ENCODE measurements at regions not wholly inside any gene's neighbourhood (a gene's known extent, or its start where the extent isn't known, plus 50 kb on each side); places are given as distances from the start of the nearest gene placed in this dataset.

DNA sequence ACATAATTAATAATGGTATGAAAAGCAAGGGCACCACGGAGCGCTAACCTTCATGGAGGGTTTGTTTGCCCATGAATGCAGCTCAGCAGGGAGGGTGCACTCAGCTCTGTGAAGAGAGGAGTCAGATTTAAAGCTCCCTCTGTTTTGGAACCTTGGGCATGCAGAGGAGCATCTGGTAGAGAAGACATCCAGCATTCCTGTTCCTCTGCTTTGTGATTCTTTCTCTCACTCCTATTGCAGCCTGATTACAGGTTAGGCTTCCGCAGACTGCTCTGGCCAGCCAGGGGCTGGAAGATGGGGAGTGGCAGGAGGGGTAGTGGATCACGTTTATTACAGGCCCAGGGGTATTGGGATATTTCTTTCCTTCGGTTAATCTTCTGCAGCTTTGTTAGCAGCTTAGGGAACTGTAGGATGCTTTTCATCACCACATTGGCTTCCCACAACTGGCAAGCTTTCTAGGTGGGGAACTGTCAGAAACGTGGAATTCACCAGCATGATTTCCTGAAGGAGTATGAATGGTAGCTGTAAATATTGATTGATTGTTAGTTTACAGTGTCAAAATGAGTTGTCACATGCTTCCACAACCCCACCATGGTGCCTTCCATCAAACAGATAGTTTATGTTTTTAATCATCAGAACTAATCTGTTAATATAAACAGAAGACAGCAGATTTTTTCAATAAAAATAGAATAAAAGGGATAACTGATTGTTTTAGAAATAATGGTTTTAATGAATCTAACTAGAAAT is 201.1 kb downstream of the VAPA start:
- no peak overlapping the region for H3K4me3 ChIP-seq (ENCODE audit: low read depth, low read length)
- H3K27ac ChIP-seq (ENCODE audit: extremely low read depth, low read depth, low read length): no peak overlapping the region
- no peaks in the 10 kb centered on the region for H3K4me1 ChIP-seq (ENCODE audit: control insufficient read depth, insufficient read depth, low read length)
- H3K9me3 ChIP-seq (ENCODE audit: control insufficient read depth, insufficient read depth, low read depth, low read length): no peaks in the 10 kb centered on the region
- TF ChIP-seq ZNF747 (tag by site-specific recombination; IDR thresholded peaks at IDR 0.05) (no peak), MYNN (tag by site-specific recombination; IDR thresholded peaks at IDR 0.05; ENCODE audit: borderline replicate concordance) (no peak), KLF7 (tag by site-specific recombination; IDR thresholded peaks at IDR 0.05; ENCODE audit: borderline replicate concordance) (no peak), ZNF112 (tag by site-specific recombination; IDR thresholded peaks at IDR 0.05) (no peak), TRIM28 (IDR thresholded peaks at IDR 0.05; ENCODE audit: borderline replicate concordance, low read length) (no peak), SALL2 (tag by site-specific recombination; IDR thresholded peaks at IDR 0.05; ENCODE audit: borderline replicate concordance) (no peak), HOXA7 (CRISPR knock-in tag; IDR thresholded peaks at IDR 0.05; ENCODE audit: borderline replicate concordance) (no peak)
- TF ChIP-seq, protein P1, sequence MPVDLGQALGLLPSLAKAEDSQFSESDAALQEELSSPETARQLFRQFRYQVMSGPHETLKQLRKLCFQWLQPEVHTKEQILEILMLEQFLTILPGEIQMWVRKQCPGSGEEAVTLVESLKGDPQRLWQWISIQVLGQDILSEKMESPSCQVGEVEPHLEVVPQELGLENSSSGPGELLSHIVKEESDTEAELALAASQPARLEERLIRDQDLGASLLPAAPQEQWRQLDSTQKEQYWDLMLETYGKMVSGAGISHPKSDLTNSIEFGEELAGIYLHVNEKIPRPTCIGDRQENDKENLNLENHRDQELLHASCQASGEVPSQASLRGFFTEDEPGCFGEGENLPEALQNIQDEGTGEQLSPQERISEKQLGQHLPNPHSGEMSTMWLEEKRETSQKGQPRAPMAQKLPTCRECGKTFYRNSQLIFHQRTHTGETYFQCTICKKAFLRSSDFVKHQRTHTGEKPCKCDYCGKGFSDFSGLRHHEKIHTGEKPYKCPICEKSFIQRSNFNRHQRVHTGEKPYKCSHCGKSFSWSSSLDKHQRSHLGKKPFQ (tag by site-specific recombination; IDR thresholded peaks at IDR 0.05): no peak
- TF ChIP-seq, protein P2, sequence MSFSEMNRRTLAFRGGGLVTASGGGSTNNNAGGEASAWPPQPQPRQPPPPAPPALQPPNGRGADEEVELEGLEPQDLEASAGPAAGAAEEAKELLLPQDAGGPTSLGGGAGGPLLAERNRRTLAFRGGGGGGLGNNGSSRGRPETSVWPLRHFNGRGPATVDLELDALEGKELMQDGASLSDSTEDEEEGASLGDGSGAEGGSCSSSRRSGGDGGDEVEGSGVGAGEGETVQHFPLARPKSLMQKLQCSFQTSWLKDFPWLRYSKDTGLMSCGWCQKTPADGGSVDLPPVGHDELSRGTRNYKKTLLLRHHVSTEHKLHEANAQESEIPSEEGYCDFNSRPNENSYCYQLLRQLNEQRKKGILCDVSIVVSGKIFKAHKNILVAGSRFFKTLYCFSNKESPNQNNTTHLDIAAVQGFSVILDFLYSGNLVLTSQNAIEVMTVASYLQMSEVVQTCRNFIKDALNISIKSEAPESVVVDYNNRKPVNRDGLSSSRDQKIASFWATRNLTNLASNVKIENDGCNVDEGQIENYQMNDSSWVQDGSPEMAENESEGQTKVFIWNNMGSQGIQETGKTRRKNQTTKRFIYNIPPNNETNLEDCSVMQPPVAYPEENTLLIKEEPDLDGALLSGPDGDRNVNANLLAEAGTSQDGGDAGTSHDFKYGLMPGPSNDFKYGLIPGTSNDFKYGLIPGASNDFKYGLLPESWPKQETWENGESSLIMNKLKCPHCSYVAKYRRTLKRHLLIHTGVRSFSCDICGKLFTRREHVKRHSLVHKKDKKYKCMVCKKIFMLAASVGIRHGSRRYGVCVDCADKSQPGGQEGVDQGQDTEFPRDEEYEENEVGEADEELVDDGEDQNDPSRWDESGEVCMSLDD (tag by site-specific recombination; IDR thresholded peaks at IDR 0.05): no peak
- POLR2A ChIA-PET: no interaction called here
- CTCF ChIA-PET: interaction anchor here (0.9 kb wide), 1 partner anchor 143 kb away, joined by 3 read pairs; no protein-coding TSS in a partner anchor
- no peaks in the 10 kb centered on the region for H3K36me3 ChIP-seq (ENCODE audit: control insufficient read depth in 2 of 2, insufficient read depth in 1 of 2, low read length in 2 of 2)

DNA sequence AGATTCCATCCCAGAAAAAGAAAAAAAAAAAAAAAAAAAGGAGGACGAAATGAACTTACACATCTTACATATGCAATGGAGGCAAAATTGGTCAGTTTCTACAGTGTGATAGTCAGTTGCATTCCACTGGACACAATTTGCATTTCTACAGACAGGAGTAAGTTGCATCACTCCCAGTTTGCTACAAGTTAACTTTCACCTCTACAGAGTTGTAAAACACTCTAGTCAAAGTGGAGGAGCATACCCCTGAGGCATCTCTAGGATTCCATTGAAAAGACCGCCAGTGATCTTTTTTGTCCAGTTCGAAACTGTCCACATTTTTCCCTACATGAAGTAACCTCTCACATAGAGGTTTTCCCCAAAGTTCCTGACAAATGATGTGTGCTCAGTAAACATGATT is 202.8 kb downstream of the VAPA start:
- POLR2A ChIA-PET: no interaction called here
- peaks cover 4% of the 10 kb centered on the region; the same call in 1 of the 2 replicates for H3K4me1 ChIP-seq (ENCODE audit: control insufficient read depth, insufficient read depth, low read length)
- no peaks in the 10 kb centered on the region for H3K36me3 ChIP-seq (ENCODE audit: control insufficient read depth in 2 of 2, insufficient read depth in 1 of 2, low read length in 2 of 2)
- no peak for TF ChIP-seq ZNF658 (tag by site-specific recombination; IDR thresholded peaks at IDR 0.05)
- TF ChIP-seq ZNF571 (tag by site-specific recombination; IDR thresholded peaks at IDR 0.05): no peak
- TF ChIP-seq ZNF184 (tag by site-specific recombination; IDR thresholded peaks at IDR 0.05): no peak
- no peak for TF ChIP-seq IKZF3 (tag by site-specific recombination; IDR thresholded peaks at IDR 0.05)
- TF ChIP-seq ZNF350 (tag by site-specific recombination; IDR thresholded peaks at IDR 0.05): no peak
- TF ChIP-seq ZNF585B (tag by site-specific recombination; IDR thresholded peaks at IDR 0.05): no peak
- TF ChIP-seq BCL11A (tag by site-specific recombination; IDR thresholded peaks at IDR 0.05; ENCODE audit: low read depth): no peak
- no peak for TF ChIP-seq MYNN (tag by site-specific recombination; IDR thresholded peaks at IDR 0.05; ENCODE audit: borderline replicate concordance)
- no peak for TF ChIP-seq ZNF221 (tag by site-specific recombination; IDR thresholded peaks at IDR 0.05; ENCODE audit: borderline replicate concordance)
- H3K4me3 ChIP-seq (ENCODE audit: low read depth, low read length): no peak overlapping the region
- no peak overlapping the region for H3K27ac ChIP-seq (ENCODE audit: extremely low read depth, low read depth, low read length)
- CTCF ChIA-PET: interaction anchor here (1.1 kb wide), 1 partner anchor 13 kb away, joined by 4 read pairs; no protein-coding TSS in a partner anchor
- H3K9me3 ChIP-seq (ENCODE audit: control insufficient read depth, insufficient read depth, low read depth, low read length): no peaks in the 10 kb centered on the region

DNA sequence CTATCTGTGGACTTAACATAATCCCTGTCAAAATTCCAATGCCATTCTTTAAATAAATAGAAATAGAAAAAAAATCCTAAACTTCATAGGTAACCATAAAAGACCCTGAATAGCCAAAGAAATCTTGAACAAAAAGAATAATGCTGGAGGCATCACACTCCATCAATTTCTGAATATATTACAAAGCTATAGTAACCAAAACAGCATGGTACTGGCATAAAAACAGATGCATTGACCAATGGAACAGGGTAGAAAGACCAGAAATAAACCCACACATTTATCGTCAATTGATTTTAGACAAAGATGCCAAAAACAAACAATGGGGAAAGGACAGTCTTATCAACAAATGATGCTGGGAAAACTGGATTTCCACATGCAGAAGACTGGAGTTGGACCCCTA is 205.7 kb downstream of the VAPA start:
- Histone ChIP-seq H3K9me3 (ENCODE audit: control insufficient read depth, insufficient read depth, low read depth, low read length) (no peaks in the 10 kb centered on the region), H3K27ac (ENCODE audit: extremely low read depth, low read depth, low read length) (no peak overlapping the region), H3K36me3 (ENCODE audit: control insufficient read depth in 2 of 2, insufficient read depth in 1 of 2, low read length in 2 of 2) (no peaks in the 10 kb centered on the region), H3K4me1 (ENCODE audit: control insufficient read depth, insufficient read depth, low read length) (peaks cover 14% of the 10 kb centered on the region), H3K4me3 (ENCODE audit: low read depth, low read length) (no peak overlapping the region)
- POLR2A ChIA-PET: no interaction called here
- CTCF ChIA-PET: interaction anchor here (0.6 kb wide), 1 partner anchor 98 kb away, joined by 3 read pairs; no protein-coding TSS in a partner anchor
- TF ChIP-seq HOXC10 (CRISPR knock-in tag; IDR thresholded peaks at IDR 0.05) (no peak), ZNF335 (tag by site-specific recombination; conservative IDR thresholded peaks at IDR 0.05) (no peak), IKZF3 (tag by site-specific recombination; IDR thresholded peaks at IDR 0.05) (no peak), ZNF530 (tag by site-specific recombination; IDR thresholded peaks at IDR 0.05; ENCODE audit: low read depth) (no peak), REPIN1 (tag by site-specific recombination; IDR thresholded peaks at IDR 0.05; ENCODE audit: low read depth) (no peak), ZNF202 (tag by site-specific recombination; IDR thresholded peaks at IDR 0.05; ENCODE audit: borderline replicate concordance) (no peak), ZNF10 (tag by site-specific recombination; IDR thresholded peaks at IDR 0.05) (no peak)
- TF ChIP-seq, protein P3, sequence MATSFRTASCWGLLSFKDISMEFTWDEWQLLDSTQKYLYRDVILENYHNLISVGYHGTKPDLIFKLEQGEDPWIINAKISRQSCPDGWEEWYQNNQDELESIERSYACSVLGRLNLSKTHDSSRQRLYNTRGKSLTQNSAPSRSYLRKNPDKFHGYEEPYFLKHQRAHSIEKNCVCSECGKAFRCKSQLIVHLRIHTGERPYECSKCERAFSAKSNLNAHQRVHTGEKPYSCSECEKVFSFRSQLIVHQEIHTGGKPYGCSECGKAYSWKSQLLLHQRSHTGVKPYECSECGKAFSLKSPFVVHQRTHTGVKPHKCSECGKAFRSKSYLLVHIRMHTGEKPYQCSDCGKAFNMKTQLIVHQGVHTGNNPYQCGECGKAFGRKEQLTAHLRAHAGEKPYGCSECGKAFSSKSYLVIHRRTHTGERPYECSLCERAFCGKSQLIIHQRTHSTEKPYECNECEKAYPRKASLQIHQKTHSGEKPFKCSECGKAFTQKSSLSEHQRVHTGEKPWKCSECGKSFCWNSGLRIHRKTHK (tag by site-specific recombination; IDR thresholded peaks at IDR 0.05): no peak
